GM10266 (cell line): ENCODE measurements at regions not wholly inside any gene's neighbourhood (a gene's known extent, or its start where the extent isn't known, plus 50 kb on each side); places are given as distances from the start of the nearest gene placed in this dataset.

Experiments
- DNase-seq: peaks from one replicate; pipeline ENCODE4 v3.0.0; 2012; ENCODE audit errors: extremely low spot score
- CTCF ChIP-seq: IDR thresholded peaks from 2 replicates; pipeline ENCODE4 v1.5.1; 2012; ENCODE audit warnings: mild to moderate bottlenecking, low read depth; ENCODE audit not compliant: control insufficient read depth, insufficient read depth; ENCODE audit errors: missing control alignments

- no peak for DNase-seq
- no peak for TF ChIP-seq CTCF
Measured at GRCh38 chr16:60553090-60553757, 1483.0 kb downstream of the CDH8 start.

GRCh38 chr16:60541535-60541934 lies 1494.7 kb downstream of the CDH8 start:
- TF ChIP-seq CTCF = no peak
- no peak for DNase-seq

- DNase-seq = no peak
- no peak for TF ChIP-seq CTCF
Measured at GRCh38 chr16:60510941-60511340, 1525.3 kb downstream of the CDH8 start.

- no peak for DNase-seq
- TF ChIP-seq CTCF = no peak
Measured at GRCh38 chr16:60510208-60510607, 1526.0 kb downstream of the CDH8 start.

- no peak for TF ChIP-seq CTCF
- DNase-seq = no peak
Measured at GRCh38 chr16:60491273-60491672, 1545.0 kb downstream of the CDH8 start.

GRCh38 chr16:60485872-60486489 lies 1550.3 kb downstream of the CDH8 start:
- no peak for TF ChIP-seq CTCF
- no peak for DNase-seq

GRCh38 chr16:60484901-60485300 lies 1551.3 kb downstream of the CDH8 start:
- DNase-seq = no peak
- TF ChIP-seq CTCF = no peak
